IMR-90 (cell line): ENCODE measurements at regions not wholly inside any gene's neighbourhood (a gene's known extent, or its start where the extent isn't known, plus 50 kb on each side); places are given as distances from the start of the nearest gene placed in this dataset.

ENCODE experiments used
- ATAC-seq: fragments of 200-7000 bp; cut with Tn5 transposase; 2 replicates; pipeline ENCODE4 v1.9.1; 2020; ENCODE audit warnings: low read depth, mild to moderate bottlenecking, moderate library complexity
- BruUV-seq: library from RNA; stranded (reverse); fragments of 400-500 nt; replicated peaks from 2 replicates; lab custom pipeline; 2021; lab: Mats Ljungman, UMichigan
- CTCF ChIA-PET: fragments of 300-600 bp; formaldehyde crosslinking; extraction: SDS; loops from one replicate; lab custom pipeline; 2021; ENCODE audit warnings: antibody characterized with exemption; lab: Yijun Ruan, JAX
- POLR2A ChIA-PET: fragments of 300-600 bp; sonication (Branson Sonifier 250); formaldehyde crosslinking; loops from one replicate; lab custom pipeline; 2022; ENCODE audit warnings: antibody characterized with exemption; ENCODE audit not compliant: unreplicated experiment; lab: Charles Lee
- DNase-seq: peaks from one replicate; pipeline ENCODE4 v3.0.0; 2013
- H2AFZ ChIP-seq: replicated peaks from 2 replicates; pipeline ENCODE3; 2013; ENCODE audit warnings: low read length, mild to moderate bottlenecking; ENCODE audit not compliant: poor library complexity
- H2AK5ac ChIP-seq: 2 replicates; pipeline ENCODE4 v1.6.1; 2013; ENCODE audit warnings: low read depth, low read length, inconsistent platforms
- H2AK9ac ChIP-seq: replicated peaks from 2 replicates; pipeline ENCODE3; 2013; ENCODE audit warnings: mild to moderate bottlenecking, low read depth, low read length, moderate library complexity; ENCODE audit not compliant: poor library complexity
- H2BK120ac ChIP-seq: 2 replicates; pipeline ENCODE4 v1.6.1; 2013; ENCODE audit warnings: low read depth, low read length, inconsistent platforms
- H2BK15ac ChIP-seq: 3 replicates; pipeline ENCODE4 v1.6.1; 2013; ENCODE audit warnings: low read depth, low read length, inconsistent platforms
- H2BK20ac ChIP-seq: 2 replicates; pipeline ENCODE4 v1.6.1; 2013; ENCODE audit warnings: low read depth, mild to moderate bottlenecking, inconsistent platforms, low read length, moderate library complexity
- H2BK5ac ChIP-seq: 2 replicates; pipeline ENCODE4 v1.6.1; 2013; ENCODE audit warnings: mild to moderate bottlenecking, low read depth, low read length, inconsistent platforms; ENCODE audit not compliant: poor library complexity, severe bottlenecking
- H3K14ac ChIP-seq: replicated peaks from 2 replicates; pipeline ENCODE4 v1.6.1; 2013; ENCODE audit warnings: low read depth, low read length, inconsistent platforms
- H3K18ac ChIP-seq: 2 replicates; pipeline ENCODE4 v1.6.1; 2013; ENCODE audit warnings: low read depth, low read length, control low read depth
- H3K23ac ChIP-seq: 2 replicates; pipeline ENCODE4 v1.6.1; 2013; ENCODE audit warnings: low read depth, low read length, inconsistent platforms
- H3K27ac ChIP-seq: 2 replicates; pipeline ENCODE4 v1.5.1; 2013; ENCODE audit warnings: mild to moderate bottlenecking, control low read depth, low read length; ENCODE audit not compliant: insufficient read depth
- H3K27me3 ChIP-seq: 2 replicates; pipeline ENCODE4 v1.6.1; 2013; ENCODE audit warnings: low read length; ENCODE audit not compliant: control insufficient read depth, insufficient read depth
- H3K36me3 ChIP-seq: 2 replicates; pipeline ENCODE4 v1.6.1; 2013; ENCODE audit warnings: low read length, mixed read lengths; ENCODE audit not compliant: control insufficient read depth, insufficient read depth
- H3K4ac ChIP-seq: 2 replicates; pipeline ENCODE4 v1.6.1; 2013; ENCODE audit warnings: low read depth, low read length, inconsistent platforms
- H3K4me1 ChIP-seq: 2 replicates; pipeline ENCODE4 v1.6.1; 2013; ENCODE audit warnings: low read length, mixed read lengths; ENCODE audit not compliant: control insufficient read depth, insufficient read depth
- H3K4me2 ChIP-seq: 2 replicates; pipeline ENCODE4 v1.6.1; 2013; ENCODE audit warnings: low read depth, mild to moderate bottlenecking, control low read depth, low read length, moderate library complexity
- H3K4me3 ChIP-seq: 2 replicates; pipeline ENCODE4 v1.5.1; 2013; ENCODE audit warnings: low read depth, mild to moderate bottlenecking, control low read depth, low read length, moderate library complexity; ENCODE audit not compliant: insufficient read depth
- H3K56ac ChIP-seq: 2 replicates; pipeline ENCODE4 v1.6.1; 2013; ENCODE audit warnings: low read length, inconsistent platforms; ENCODE audit not compliant: insufficient read depth; ENCODE audit errors: extremely low read depth
- H3K79me1 ChIP-seq, 2 experiments: 2 replicates each; pipeline ENCODE4 v1.6.1; 2013; ENCODE audit warnings: low read length in 2 of 2, inconsistent platforms in 1 of 2, low read depth in 1 of 2
- H3K9ac ChIP-seq: 2 replicates; pipeline ENCODE4 v1.6.1; 2013; ENCODE audit warnings: low read depth, low read length, control low read depth
- H3K9me1 ChIP-seq: 2 replicates; pipeline ENCODE4 v1.6.1; 2013; ENCODE audit warnings: low read length, inconsistent platforms; ENCODE audit not compliant: insufficient read depth
- H3K9me3 ChIP-seq: 2 replicates; pipeline ENCODE4 v1.6.1; 2013; ENCODE audit warnings: low read length; ENCODE audit not compliant: control insufficient read depth, insufficient read depth
- H4K20me1 ChIP-seq: 2 replicates; pipeline ENCODE4 v1.6.1; 2013; ENCODE audit warnings: low read length, inconsistent platforms; ENCODE audit not compliant: insufficient read depth
- H4K5ac ChIP-seq: 2 replicates; pipeline ENCODE4 v1.6.1; 2013; ENCODE audit warnings: mild to moderate bottlenecking, low read depth, low read length, control low read depth
- H4K8ac ChIP-seq, 2 experiments: 2 replicates each; pipeline ENCODE4 v1.6.1; 2013; ENCODE audit warnings: low read depth in 2 of 2, low read length in 2 of 2, control low read depth in 1 of 2, inconsistent platforms in 1 of 2
- H4K91ac ChIP-seq: 2 replicates; pipeline ENCODE4 v1.6.1; 2013; ENCODE audit warnings: low read depth, low read length, inconsistent platforms; ENCODE audit not compliant: insufficient read depth
- BHLHE40 ChIP-seq: fragments of 150-350 bp; IDR thresholded peaks from 2 replicates; pipeline ENCODE4 v1.6.1; 2016; ENCODE audit warnings: mild to moderate bottlenecking, low read depth, low read length
- CEBPB ChIP-seq: IDR thresholded peaks from 2 replicates; pipeline ENCODE4 v1.6.1; 2012; ENCODE audit warnings: low read depth, low read length, improper control_type of control experiment
- CHD1 ChIP-seq: IDR thresholded peaks from 2 replicates; pipeline ENCODE4 v1.6.1; 2012; ENCODE audit warnings: low read depth, low read length, improper control_type of control experiment
- CTCF ChIP-seq: conservative IDR thresholded peaks from 2 replicates; pipeline ENCODE4 v1.5.1; 2012; ENCODE audit warnings: mild to moderate bottlenecking, low read depth, low read length, improper control_type of control experiment
- ELK1 ChIP-seq: fragments of 150-350 bp; IDR thresholded peaks from 2 replicates; pipeline ENCODE4 v1.6.1; 2016; ENCODE audit warnings: low read depth, mild to moderate bottlenecking, low read length, moderate library complexity, borderline replicate concordance
- FOS ChIP-seq: fragments of 150-350 bp; IDR thresholded peaks from 2 replicates; pipeline ENCODE4 v1.6.1; 2016; ENCODE audit warnings: low read depth, low read length
- MAFK ChIP-seq: IDR thresholded peaks from 2 replicates; pipeline ENCODE4 v1.6.1; 2012; ENCODE audit warnings: low read depth, low read length, improper control_type of control experiment
- MAZ ChIP-seq: IDR thresholded peaks from 2 replicates; pipeline ENCODE4 v1.6.1; 2012; ENCODE audit warnings: low read depth, mild to moderate bottlenecking, low read length, improper control_type of control experiment, moderate library complexity, borderline replicate concordance
- MXI1 ChIP-seq: IDR thresholded peaks from 2 replicates; pipeline ENCODE4 v1.6.1; 2012; ENCODE audit warnings: low read depth, mild to moderate bottlenecking, low read length, moderate library complexity, borderline replicate concordance
- NFE2L2 ChIP-seq: fragments of 150-350 bp; IDR thresholded peaks from 2 replicates; pipeline ENCODE4 v1.6.1; 2016; ENCODE audit warnings: low read depth, mild to moderate bottlenecking, low read length
- POLR2A ChIP-seq: IDR thresholded peaks from 2 replicates; pipeline ENCODE4 v1.6.1; 2012; ENCODE audit warnings: mild to moderate bottlenecking, low read depth, low read length
- RAD21 ChIP-seq: IDR thresholded peaks from 2 replicates; pipeline ENCODE4 v1.6.1; 2012; ENCODE audit warnings: low read length, improper control_type of control experiment
- RCOR1 ChIP-seq: IDR thresholded peaks from 2 replicates; pipeline ENCODE4 v1.6.1; 2012; ENCODE audit warnings: mild to moderate bottlenecking, low read length, improper control_type of control experiment; ENCODE audit not compliant: insufficient replicate concordance
- RFX5 ChIP-seq: IDR thresholded peaks from 2 replicates; pipeline ENCODE4 v1.8.0; 2012; ENCODE audit warnings: low read depth, mild to moderate bottlenecking, low read length, moderate library complexity
- SMC3 ChIP-seq: fragments of 150-350 bp; IDR thresholded peaks from 2 replicates; pipeline ENCODE4 v1.6.1; 2016; ENCODE audit warnings: low read depth, mild to moderate bottlenecking, antibody characterized with exemption, low read length, moderate library complexity
- WGBS, 2 experiments: methylation state at CpG; one replicate each; pipeline versions ENCODE4 v1.1.5 to v1.1.7; 2013; ENCODE audit warnings: missing lambda C conversion rate in 2 of 2; ENCODE audit not compliant: insufficient read length in 1 of 2; ENCODE audit errors: extremely low coverage in 2 of 2; 5-methylcytosine and 5-hydroxymethylcytosine counted together
- dilution Hi-C: fragments of 300-500 bp; cut with HindIII; formaldehyde crosslinking; loops from one replicate; pipeline ENCODE4 v1.14.3; 2018; ENCODE audit warnings: low sequenced_read_pairs; ENCODE audit not compliant: unreplicated experiment
- in situ Hi-C: fragments of 300-500 bp; cut with MboI; formaldehyde crosslinking; loops from 3 replicates; pipeline ENCODE4 v1.14.3; 2019; ENCODE audit warnings: low sequenced_read_pairs, inconsistent platforms, mixed read lengths
- intact Hi-C: fragments of 100-400 bp; cut with micrococcal nuclease; formaldehyde crosslinking; loops from 2 replicates; pipeline ENCODE4 v1.10.0; 2022
- TF ChIP-seq, protein P1 (sequence below): fragments of 150-350 bp; IDR thresholded peaks from 2 replicates; pipeline ENCODE4 v1.6.1; 2017; ENCODE audit warnings: mild to moderate bottlenecking, antibody characterized with exemption, low read length, low read depth

DNA sequence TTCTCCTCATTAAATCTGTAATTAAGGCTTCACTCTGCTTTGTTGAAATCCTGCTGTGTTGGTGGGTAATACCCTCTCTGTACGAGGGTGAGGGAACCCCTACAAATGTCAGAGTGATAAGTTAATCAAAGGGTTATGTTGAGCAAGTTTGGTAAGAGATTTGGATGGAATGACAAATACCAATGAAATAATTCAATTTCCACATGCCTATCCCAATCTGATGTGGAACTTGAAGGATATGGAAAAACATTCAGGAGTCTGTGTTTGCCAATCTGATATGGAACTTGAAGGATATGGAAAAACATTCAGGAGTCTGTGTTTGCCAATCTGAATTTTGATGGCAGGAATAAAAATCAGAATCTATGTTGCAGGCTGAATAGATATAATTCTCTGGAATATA, 910.2 kb downstream of the TUSC7 start:
- Histone ChIP-seq H3K27ac (no peak overlapping the region), H2BK120ac (no peak overlapping the region), H3K79me1 (no peaks in the 10 kb centered on the region), H3K4me3 (no peak overlapping the region), H3K4me1 (peaks cover 4% of the 10 kb centered on the region), H2AK9ac (no peak overlapping the region), H3K4ac (no peak overlapping the region), H4K20me1 (no peaks in the 10 kb centered on the region), H4K5ac (no peak overlapping the region), H3K18ac (no peak overlapping the region), H3K56ac (no peak overlapping the region), H4K8ac (no peak overlapping the region), H2BK5ac (no peak overlapping the region), H3K23ac (no peak overlapping the region), H2BK15ac (no peak overlapping the region), H3K4me2 (no peak overlapping the region), H3K36me3 (no peaks in the 10 kb centered on the region), H3K9me3 (no peaks in the 10 kb centered on the region), H2BK20ac (no peak overlapping the region), H2AFZ (no peak overlapping the region), H3K9me1 (no peaks in the 10 kb centered on the region), H2AK5ac (0 out of 2 replicates have a peak overlapping the region, but pooled peaks have one; percentile 45), H4K91ac (no peak overlapping the region), H3K9ac (no peak overlapping the region), H3K27me3 (no peaks in the 10 kb centered on the region), H3K14ac (no peak overlapping the region)
- POLR2A ChIA-PET, result no interaction called here
- TF ChIP-seq MAZ (no peak), FOS (no peak), RAD21 (no peak), RFX5 (no peak), SMC3 (no peak), POLR2A (no peak), ELK1 (no peak), CHD1 (no peak), MXI1 (no peak), MAFK (no peak), BHLHE40 (no peak), RCOR1 (no peak), NFE2L2 (no peak), CTCF (no peak), CEBPB (no peak)
- TF ChIP-seq, protein P1, sequence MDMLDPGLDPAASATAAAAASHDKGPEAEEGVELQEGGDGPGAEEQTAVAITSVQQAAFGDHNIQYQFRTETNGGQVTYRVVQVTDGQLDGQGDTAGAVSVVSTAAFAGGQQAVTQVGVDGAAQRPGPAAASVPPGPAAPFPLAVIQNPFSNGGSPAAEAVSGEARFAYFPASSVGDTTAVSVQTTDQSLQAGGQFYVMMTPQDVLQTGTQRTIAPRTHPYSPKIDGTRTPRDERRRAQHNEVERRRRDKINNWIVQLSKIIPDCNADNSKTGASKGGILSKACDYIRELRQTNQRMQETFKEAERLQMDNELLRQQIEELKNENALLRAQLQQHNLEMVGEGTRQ, result no peak
- intact Hi-C loops, result loop anchor here (5.0 kb wide), 1 partner anchor 377 kb away; no protein-coding TSS in a partner anchor
- ATAC-seq (no peak), DNase-seq (no peak)
- CTCF ChIA-PET, result no interaction called here
- no TSS peak for BruUV-seq
- dilution Hi-C loops, result no loop called here
- no CpG with 5 or more reads among the region's 1 CpG for WGBS, 2 experiments
- in situ Hi-C loops, result no loop called here
